Retinal pigment epithelial cell (primary cell): ENCODE measurements at regions not wholly inside any gene's neighbourhood (a gene's known extent, or its start where the extent isn't known, plus 50 kb on each side); places are given as distances from the start of the nearest gene placed in this dataset.

ENCODE experiments used
- DNase-seq: peaks from one replicate; pipeline ENCODE4 v3.0.0-alpha.2; 2010; ENCODE audit warnings: low read depth
- H3K4me3 ChIP-seq: 2 replicates; pipeline ENCODE4 v1.5.1; 2011; ENCODE audit warnings: mild to moderate bottlenecking, low read length, control low read depth, moderate library complexity
- CTCF ChIP-seq: conservative IDR thresholded peaks from 2 replicates; pipeline ENCODE4 v1.5.1; 2011; ENCODE audit warnings: low read depth, low read length, control low read depth, inconsistent platforms

- no peak for DNase-seq
- no peak for TF ChIP-seq CTCF
- H3K4me3 ChIP-seq, result no peak overlapping the region
Observed at GRCh38 chr18:42275949-42276730, 321.1 kb downstream of the PIK3C3 start.

GRCh38 chr18:42281124-42281523, 326.1 kb downstream of the PIK3C3 start:
- no peak for DNase-seq
- H3K4me3 ChIP-seq, result no peak overlapping the region
- no peak for TF ChIP-seq CTCF

- TF ChIP-seq CTCF, result no peak
- no peak for DNase-seq
- H3K4me3 ChIP-seq, result no peak overlapping the region
Observed at GRCh38 chr18:42281851-42282250, 326.8 kb downstream of the PIK3C3 start.

- no peak for TF ChIP-seq CTCF
- no peak for DNase-seq
- H3K4me3 ChIP-seq, result no peak overlapping the region
Observed at GRCh38 chr18:42287047-42287446, 332.0 kb downstream of the PIK3C3 start.

GRCh38 chr18:42288129-42288528, 333.1 kb downstream of the PIK3C3 start:
- no peak overlapping the region for H3K4me3 ChIP-seq
- no peak for DNase-seq
- TF ChIP-seq CTCF, result no peak

- no peak for TF ChIP-seq CTCF
- DNase-seq, result no peak
Observed at GRCh38 chr18:42289526-42289925, 334.5 kb downstream of the PIK3C3 start.

More at GRCh38 chr18:42289526-42289925, 334.5 kb downstream of the PIK3C3 start:
- no peak overlapping the region for H3K4me3 ChIP-seq
